ENCODE measurements at regions not wholly inside any gene's neighbourhood (a gene's known extent, or its start where the extent isn't known, plus 50 kb on each side); places are given as distances from the start of the nearest gene placed in this dataset.

- TF ChIP-seq CTCF (IDR thresholded peaks at IDR 0.05) (no peak), POLR2AphosphoS5 (IDR thresholded peaks at IDR 0.05) (no peak), POLR2A (IDR thresholded peaks at IDR 0.05) (no peak)
These were observed 198.1 kb upstream of the SGK1 start for GRCh38 chr6:134515986-134516385.

All from suprapubic skin (tissue), 4 donors.